ENCODE measurements at regions not wholly inside any gene's neighbourhood (a gene's known extent, or its start where the extent isn't known, plus 50 kb on each side); places are given as distances from the start of the nearest gene placed in this dataset.

GRCh38 chr9:84075004-84075403 lies 94.4 kb downstream of the RMI1 start:
- dilution Hi-C loops (cut with MboI; ENCODE audit: extremely low pct_ligation_motif_present, low sequenced_read_pairs) (no loop called here), intact Hi-C loops (cut with micrococcal nuclease) (loop anchor here (10.0 kb wide), 1 partner anchor 100 kb away; no protein-coding TSS in a partner anchor)
- Histone ChIP-seq H2AFZ (ENCODE audit: low read depth, low read length) (no peak overlapping the region), H3K9me3 (replicated peaks; ENCODE audit: control insufficient read depth, insufficient read depth, low read length) (no peaks in the 10 kb centered on the region), H3K4me3 (replicated peaks in 1 of 3; ENCODE audit: insufficient read depth in 1 of 3, low read depth in 1 of 3, low read length in 3 of 3) (no peak overlapping the region), H3K36me3 (ENCODE audit: control insufficient read depth in 2 of 2, extremely low read depth in 1 of 2, insufficient read depth in 2 of 2, low read length in 2 of 2) (no peaks in the 10 kb centered on the region), H3K4me1 (ENCODE audit: control insufficient read depth, extremely low read depth, insufficient read depth, low read length) (no peaks in the 10 kb centered on the region), H3K79me2 (ENCODE audit: control insufficient read depth, insufficient read depth, low read length) (no peaks in the 10 kb centered on the region), H3K9ac (replicated peaks; ENCODE audit: extremely low read depth, insufficient read depth, low read length) (no peak overlapping the region), H3K9me1 (replicated peaks; ENCODE audit: control insufficient read depth, extremely low read depth, insufficient read depth, low read length) (no peaks in the 10 kb centered on the region), H4K20me1 (replicated peaks; ENCODE audit: control insufficient read depth, extremely low read depth, insufficient read depth, low read length) (no peaks in the 10 kb centered on the region), H3K27ac (ENCODE audit: insufficient read depth, low read depth, low read length) (no peak overlapping the region), H3K27me3 (ENCODE audit: control insufficient read depth in 2 of 2, insufficient read depth in 2 of 2, low read length in 2 of 2) (no peaks in the 10 kb centered on the region), H3K4me2 (ENCODE audit: insufficient read depth, low read length) (no peak overlapping the region)
- ChIA-PET CTCF (interaction anchor here (1.8 kb wide), 1 partner anchor 98 kb away, joined by 4 read pairs; no protein-coding TSS in a partner anchor), POLR2A (no interaction called here)
- BruUV-seq (replicated peaks) = no TSS peak
- FAIRE-seq = no peak
- no peak for DNase-seq (ENCODE audit: low read depth, low spot score)
- TF ChIP-seq GATA2 (IDR thresholded peaks at IDR 0.05; ENCODE audit: insufficient read depth, insufficient read length, low read depth, low read length) (no peak), JUN (IDR thresholded peaks at IDR 0.05; ENCODE audit: borderline replicate concordance, insufficient read depth, insufficient read length, low read depth) (no peak), MYC (IDR thresholded peaks at IDR 0.05; ENCODE audit: low read depth, low read length) (no peak), EZH2 (IDR thresholded peaks at IDR 0.05; ENCODE audit: borderline replicate concordance, low read depth, low read length, severe bottlenecking) (no peak), POLR2A (IDR thresholded peaks at IDR 0.05; ENCODE audit: low read depth, low read length) (no peak), FOS (IDR thresholded peaks at IDR 0.05; ENCODE audit: borderline replicate concordance, insufficient read depth, low read length) (no peak), POLR2AphosphoS5 (IDR thresholded peaks at IDR 0.05; ENCODE audit: insufficient read depth, low read depth, low read length) (no peak), MAX (IDR thresholded peaks at IDR 0.05; ENCODE audit: insufficient read depth, insufficient read length) (no peak)
- TF ChIP-seq, protein P1, sequence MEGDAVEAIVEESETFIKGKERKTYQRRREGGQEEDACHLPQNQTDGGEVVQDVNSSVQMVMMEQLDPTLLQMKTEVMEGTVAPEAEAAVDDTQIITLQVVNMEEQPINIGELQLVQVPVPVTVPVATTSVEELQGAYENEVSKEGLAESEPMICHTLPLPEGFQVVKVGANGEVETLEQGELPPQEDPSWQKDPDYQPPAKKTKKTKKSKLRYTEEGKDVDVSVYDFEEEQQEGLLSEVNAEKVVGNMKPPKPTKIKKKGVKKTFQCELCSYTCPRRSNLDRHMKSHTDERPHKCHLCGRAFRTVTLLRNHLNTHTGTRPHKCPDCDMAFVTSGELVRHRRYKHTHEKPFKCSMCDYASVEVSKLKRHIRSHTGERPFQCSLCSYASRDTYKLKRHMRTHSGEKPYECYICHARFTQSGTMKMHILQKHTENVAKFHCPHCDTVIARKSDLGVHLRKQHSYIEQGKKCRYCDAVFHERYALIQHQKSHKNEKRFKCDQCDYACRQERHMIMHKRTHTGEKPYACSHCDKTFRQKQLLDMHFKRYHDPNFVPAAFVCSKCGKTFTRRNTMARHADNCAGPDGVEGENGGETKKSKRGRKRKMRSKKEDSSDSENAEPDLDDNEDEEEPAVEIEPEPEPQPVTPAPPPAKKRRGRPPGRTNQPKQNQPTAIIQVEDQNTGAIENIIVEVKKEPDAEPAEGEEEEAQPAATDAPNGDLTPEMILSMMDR (IDR thresholded peaks at IDR 0.05; ENCODE audit: extremely low read depth in 1 of 2, insufficient read depth in 1 of 2, low read depth in 1 of 2, low read length in 2 of 2) = no peak

Data from endothelial cell of umbilical vein (primary cell).